GM18526 (cell line): ENCODE measurements at regions not wholly inside any gene's neighbourhood (a gene's known extent, or its start where the extent isn't known, plus 50 kb on each side); places are given as distances from the start of the nearest gene placed in this dataset.

ENCODE experiments used
- POLR2A ChIP-seq: IDR thresholded peaks from 3 replicates; pipeline ENCODE4 v1.6.1; 2011; ENCODE audit not compliant: insufficient read length; ENCODE audit errors: extremely low read depth

DNA sequence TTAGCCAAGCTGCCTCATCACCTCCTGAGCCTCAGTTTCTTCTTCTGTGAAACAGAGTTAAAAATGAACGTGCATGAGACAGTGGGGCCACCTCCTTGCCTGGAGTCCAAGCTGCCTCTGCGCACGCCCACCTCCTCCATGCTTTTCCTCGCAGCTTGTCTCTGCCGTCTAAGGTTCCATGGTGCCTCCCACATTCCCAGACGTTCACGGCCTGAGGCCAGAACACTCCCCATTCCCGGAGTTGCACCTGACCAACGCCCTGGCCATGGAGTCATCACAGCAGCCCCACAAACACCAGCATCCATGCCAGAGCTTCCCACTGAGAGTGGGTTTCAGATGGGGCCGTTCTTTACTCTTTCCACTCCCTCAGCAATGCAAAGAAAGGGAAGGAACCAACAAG, 183.0 kb upstream of the FOXF1 start:
- no peak for TF ChIP-seq POLR2A

DNA sequence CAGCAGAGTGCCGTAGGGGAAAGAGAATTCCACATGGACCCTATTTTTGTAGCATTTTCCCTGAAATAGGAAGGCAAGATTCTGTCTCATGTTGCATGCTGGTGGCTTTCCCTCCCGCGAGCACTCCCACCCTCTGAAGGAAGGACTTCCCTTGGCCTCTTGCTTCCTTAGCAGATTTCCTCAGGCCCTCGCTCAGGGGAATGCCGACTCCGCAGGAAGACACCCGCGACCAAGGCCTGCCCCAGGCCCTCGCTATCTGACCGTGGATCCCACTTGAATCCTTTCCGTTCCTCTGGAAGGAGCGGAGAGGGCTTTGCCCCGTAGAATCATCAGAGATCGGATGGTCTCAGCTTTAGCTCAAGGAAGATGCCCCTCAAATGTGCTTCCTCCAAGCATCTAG, 179.4 kb upstream of the FOXF1 start:
- no peak for TF ChIP-seq POLR2A

DNA sequence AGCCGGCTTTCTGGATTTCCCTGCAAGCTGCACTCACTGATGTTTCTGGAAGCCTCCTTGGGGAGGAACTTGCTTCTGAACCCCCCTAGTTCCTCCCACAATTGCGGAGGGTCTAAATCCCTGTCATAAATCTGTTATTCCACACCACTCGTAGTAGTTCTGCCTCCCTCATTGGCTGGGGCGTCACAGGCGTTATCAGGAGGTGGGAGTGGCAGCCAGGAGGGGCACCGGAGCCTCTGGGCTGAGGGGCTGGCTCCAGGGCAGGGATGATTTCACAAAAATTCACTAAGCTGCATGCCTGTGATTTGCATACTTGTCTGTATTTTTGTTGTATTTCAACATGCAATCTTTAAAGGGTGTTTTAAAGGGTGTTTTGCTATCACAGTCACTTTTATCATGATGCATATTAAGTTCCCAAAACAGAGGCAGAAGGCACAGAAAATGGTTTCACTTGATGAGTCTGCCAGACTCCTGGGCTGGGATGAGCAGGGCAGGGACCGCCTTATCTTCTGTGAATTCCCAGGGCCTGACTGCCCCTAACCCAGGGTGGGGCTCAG, 176.2 kb upstream of the FOXF1 start:
- no peak for TF ChIP-seq POLR2A

DNA sequence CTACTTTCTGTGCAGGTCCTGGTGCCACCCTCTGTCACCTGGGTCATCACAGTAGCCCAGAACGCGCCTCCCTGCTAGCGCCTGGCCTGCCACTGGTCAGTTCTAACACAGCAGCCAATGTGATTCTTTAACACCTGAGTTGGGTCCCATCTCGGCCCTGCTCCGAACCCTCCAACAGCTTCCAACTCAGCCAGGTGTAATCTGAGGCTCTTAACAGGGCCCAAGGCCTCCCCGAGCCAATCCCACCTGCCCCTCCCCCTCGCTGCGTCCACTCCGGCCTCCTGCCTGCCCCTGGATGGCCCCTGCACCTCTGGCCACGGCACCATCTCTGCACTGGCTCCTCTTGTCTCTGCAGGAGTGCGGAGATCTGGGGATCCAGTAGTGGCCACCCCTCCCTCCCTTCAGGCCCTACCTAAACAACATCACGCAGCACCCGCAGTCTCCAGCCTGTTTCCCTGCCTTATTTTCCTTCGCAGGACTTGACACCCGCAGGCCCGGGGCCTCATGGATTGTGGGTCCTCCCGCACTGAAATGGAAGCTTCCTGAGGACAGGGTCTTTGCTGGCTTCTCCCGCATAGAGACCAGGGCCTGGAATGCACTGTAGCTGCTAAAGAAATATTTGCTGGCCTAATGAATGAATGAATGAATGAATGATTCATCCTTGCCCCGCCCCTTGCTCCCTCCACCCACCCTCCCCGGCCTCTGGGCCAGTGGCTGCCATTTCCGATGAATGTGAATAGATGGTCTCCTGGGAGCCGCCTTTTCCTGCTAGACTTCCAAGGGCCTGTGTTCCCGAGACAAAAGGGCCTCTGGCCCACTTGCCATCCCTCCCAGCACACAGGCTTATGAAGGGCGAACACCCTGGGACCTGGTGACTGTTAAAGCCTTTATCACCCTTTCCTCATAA, 174.8 kb upstream of the FOXF1 start:
- no peak for TF ChIP-seq POLR2A

DNA sequence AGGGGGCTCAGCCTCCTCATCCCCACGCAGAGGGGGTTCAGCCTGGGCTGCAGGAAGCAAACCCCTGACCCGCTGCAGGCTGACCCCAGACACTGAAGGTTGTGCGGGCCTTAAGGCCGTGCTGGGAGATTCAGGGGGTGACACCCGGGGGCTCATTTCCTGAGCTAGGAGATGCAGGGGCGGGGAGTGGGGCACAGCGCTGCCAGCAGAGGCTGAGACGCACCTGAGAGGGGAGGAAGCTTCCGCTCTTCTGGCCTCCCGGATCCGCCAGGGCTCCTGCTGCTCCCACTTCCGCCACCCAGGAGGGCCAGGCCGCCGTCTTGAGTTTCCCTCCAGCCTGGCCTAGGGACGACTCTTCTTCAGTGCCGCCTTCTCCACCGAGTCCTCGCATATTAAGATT, 173.2 kb upstream of the FOXF1 start:
- no peak for TF ChIP-seq POLR2A

DNA sequence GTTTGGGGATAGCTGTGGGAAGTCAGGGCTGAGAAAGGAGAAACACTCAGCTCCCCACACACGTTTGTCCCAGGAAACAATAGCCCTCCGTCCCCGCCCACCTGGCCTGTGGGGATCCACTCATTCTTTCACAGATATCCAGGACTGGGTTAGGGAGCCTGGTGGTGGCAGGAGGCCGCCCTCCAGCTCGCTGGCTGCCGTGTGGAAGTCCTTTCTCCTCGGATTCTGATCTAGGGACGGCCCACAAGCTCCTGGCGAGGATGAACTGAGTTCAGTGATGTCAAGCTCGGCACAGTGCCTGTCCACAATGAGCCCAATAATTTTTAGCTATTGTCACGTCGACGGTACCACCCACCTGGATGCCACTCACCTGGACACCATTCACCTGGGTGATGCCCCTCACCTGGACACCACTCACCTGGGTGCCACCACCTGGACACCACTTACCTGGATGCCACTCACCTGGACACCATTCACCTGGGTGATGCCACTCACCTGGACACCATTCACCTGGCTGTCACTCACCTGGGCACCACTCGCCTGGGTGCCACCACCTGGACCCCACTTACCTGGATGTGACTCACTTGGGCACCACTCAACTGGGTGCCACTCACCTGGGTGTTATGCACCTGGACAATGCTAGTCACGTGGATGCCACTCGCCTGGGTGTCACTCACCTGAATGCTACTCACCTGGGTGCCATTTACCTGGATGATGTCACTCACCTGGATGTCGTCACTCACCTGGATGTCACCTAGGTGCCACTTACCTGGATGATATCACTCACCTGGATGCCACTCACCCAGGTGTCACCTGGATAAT, 172.5 kb upstream of the FOXF1 start:
- TF ChIP-seq POLR2A = no peak

DNA sequence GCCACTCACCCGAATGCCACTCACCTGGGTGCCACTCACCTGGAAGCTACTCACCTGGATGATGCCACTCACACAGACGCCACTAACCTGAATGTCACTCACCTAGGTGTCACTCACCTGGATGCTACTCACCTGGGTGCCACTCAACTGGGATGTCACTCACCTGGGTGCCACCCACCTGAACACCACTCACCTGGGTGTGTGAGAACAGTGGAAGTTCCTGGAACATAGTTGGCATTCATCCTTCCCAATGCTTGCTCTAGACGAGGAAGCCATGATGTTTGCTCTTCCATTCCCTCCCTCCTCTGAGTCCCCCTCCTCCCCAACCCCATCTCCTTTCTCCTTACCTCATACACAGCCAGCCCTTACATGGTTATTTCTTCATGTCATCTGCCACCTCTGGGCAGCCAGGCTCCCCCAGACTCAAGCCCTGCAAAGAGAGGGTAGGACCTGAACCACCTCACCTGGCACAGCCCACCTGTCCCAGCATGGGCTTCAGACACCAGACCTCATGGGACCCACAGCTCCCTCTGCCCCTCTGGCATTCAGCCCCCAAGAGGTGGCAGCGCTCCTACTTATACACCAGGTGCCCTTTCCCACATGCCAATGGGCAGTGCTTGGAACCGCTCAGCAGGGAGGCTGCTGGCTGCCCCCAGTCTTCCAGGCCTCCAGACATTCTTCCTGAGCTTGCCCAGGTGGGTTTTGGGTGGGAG, 171.8 kb upstream of the FOXF1 start:
- TF ChIP-seq POLR2A = no peak

DNA sequence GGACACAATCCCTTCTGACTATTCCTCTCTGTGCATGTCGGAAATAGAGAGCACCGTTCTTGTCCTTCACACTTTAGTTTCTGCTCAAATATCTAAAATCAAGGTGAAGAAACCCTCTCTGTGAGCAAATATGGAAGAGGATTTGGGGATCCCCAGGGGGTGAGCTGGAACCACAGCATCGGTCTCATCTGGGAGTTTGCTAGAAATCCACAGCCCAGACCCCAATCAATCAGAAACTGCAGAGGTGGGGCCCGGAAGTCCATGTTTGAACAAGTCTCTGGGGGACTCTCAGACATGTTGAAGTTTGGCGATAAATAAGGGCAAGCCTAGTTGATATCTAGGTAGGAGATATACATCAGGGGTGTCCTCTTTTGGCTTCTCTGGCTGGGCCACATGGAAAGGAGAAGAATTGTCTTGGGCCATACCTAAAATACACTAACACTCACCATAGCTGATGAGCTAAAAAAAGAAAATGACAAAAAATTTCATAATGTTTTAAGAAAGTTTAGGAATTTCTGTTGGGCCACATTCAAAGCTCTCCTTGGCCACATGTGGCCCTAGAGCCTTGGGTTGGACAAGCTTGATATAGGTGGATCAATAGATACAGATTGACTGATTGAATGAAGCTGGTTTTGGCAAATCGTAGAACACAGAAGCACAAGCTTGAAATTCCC, 168.0 kb upstream of the FOXF1 start:
- TF ChIP-seq POLR2A = no peak

DNA sequence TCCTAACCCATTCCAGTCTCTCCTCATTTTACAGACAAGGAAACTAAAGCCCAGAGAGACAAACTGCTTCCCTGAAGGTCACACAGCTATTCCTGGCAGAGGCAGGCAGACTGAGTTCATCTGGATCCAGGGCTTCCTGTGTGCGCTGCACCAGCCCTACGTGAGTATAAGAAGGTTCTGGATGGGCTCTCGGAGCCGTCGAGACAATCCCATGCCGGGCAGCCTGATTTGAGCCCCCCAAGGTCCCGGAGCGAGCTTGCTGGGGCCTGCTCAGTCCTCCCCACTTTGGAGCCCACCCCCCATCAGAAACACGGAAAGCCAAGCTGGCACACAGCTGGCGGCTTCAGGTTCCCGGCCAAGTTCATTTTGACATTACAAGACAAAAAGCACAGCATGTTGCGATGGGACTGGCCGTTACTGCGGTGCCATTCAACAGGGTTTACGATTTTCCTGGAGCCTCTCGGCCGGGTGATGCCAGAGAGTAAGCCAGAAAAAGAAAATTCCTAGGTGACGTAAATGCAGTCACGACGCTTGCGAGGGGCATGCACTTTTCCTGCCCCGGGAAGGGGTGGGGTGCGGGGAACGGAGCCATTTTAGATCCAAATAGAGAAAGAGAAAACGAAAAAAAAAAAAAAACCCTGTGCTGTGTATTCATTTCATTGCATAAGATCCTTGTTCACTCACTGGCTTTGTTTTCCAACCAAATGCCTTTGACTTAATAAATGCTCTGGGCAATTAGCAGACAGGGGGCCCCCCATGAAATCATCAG, 167.1 kb upstream of the FOXF1 start:
- TF ChIP-seq POLR2A = no peak

DNA sequence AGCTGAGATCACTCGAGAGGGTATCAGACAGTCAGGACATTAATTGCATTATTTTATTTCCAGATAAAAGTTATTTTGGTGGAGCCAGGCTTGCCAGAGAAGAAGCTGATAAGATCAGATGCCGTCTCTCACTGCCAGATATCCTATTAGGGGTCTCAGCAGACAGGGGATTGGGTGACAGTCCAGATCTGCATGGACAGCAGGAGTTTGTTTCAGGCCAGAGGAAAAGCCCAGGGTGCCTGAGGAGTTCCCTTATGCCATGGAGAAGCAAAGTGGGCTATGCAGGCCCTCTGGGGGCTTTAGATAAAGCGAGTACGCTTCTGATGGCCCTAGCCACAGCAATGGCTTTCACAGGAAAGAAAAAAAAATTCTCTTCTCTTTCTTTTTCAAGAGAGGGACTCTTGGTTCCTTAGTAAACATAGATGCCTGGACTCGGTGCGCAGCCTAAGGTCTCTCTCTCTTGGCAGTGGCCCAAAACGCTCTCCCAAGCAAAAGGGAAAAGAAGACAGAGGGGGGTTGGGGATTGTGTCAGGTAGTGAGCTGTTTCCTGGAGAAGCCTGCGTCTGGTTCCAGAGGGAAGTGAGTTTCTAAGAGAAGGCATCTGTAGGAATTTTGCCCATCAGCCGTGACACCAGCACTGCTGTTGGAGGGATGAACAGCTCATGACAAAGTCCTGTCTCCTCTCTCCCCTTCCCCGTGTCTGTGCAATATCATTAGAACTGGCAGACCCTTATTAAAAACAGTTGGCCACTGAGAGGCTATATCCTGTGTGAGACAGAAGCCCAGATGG, 166.3 kb upstream of the FOXF1 start:
- TF ChIP-seq POLR2A = no peak

DNA sequence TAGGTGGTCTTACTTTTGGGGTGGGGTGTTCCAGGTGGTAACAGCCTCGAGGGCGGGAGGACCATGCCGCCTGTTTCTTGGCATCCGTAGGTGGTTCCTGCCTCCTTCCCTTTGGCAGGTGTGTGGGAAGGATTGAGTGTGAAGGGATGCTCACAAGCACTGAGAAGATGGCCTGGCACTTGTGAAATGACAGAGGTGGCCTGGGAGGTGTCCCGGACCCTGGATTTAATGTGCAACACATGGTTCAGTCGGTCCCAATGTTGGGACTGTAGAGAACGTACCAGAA, 165.8 kb upstream of the FOXF1 start:
- TF ChIP-seq POLR2A = no peak

DNA sequence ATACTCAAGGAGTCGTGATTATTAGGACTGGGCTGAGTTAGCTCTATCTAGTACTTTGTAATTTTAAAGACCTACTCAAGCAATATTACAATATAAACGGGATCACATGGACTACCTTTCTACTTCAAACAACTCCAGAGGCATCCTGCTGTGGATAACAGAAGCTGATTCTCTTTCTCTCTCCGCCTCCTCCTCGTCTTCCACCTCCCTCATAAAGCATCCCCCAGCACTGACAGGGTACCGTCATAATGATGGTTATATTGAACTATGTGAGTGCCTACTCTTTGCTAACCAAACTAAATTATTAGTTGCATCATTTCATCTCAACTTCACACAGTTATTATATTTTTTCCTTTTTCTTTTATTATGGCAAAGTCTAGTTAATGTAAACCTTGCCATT, 165.4 kb upstream of the FOXF1 start:
- TF ChIP-seq POLR2A = no peak

DNA sequence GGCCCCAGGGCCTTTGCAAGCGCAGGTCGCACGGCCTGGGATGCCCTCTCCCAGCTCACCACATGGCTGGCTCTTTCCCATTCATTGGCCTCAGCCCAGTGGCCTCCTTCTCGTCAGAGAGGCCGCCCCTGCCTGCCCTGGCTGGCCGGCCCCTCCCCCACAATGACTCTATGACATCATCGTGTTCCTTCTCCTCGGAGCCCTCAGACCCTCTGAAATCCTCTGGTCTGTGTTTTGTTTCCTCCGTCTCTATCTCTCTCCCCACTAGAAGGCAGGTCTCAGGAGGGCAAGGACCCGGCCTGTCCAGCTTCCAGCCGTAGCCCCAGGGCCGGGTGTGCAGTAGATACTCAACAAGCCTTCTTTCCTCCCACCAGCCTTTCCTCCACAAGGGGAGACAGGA, 164.8 kb upstream of the FOXF1 start:
- TF ChIP-seq POLR2A = no peak
